Fibroblast of the aortic adventitia (primary cell): ENCODE measurements at regions not wholly inside any gene's neighbourhood (a gene's known extent, or its start where the extent isn't known, plus 50 kb on each side); places are given as distances from the start of the nearest gene placed in this dataset.

ENCODE experiments used
- DNase-seq: peaks from one replicate; pipeline ENCODE4 v3.0.0-alpha.2; 2010; ENCODE audit warnings: low read depth
- H3K4me3 ChIP-seq: 2 replicates; pipeline ENCODE4 v1.5.1; 2011; ENCODE audit warnings: low read depth, mild to moderate bottlenecking, control low read depth, low read length, moderate library complexity
- CTCF ChIP-seq: IDR thresholded peaks from 2 replicates; pipeline ENCODE4 v1.5.1; 2011; ENCODE audit warnings: mild to moderate bottlenecking, low read length, control low read depth, inconsistent platforms; ENCODE audit not compliant: insufficient read depth

GRCh38 chr1:149846593-149847466, 52.5 kb upstream of the BOLA1 start:
- no peak for TF ChIP-seq CTCF
- DNase-seq, result no peak
- no peak overlapping the region for H3K4me3 ChIP-seq

GRCh38 chr1:149848340-149849110, 50.8 kb upstream of the BOLA1 start:
- H3K4me3 ChIP-seq, result peak overlapping the region; percentile 76
- no peak for DNase-seq
- TF ChIP-seq CTCF, result no peak

DNA sequence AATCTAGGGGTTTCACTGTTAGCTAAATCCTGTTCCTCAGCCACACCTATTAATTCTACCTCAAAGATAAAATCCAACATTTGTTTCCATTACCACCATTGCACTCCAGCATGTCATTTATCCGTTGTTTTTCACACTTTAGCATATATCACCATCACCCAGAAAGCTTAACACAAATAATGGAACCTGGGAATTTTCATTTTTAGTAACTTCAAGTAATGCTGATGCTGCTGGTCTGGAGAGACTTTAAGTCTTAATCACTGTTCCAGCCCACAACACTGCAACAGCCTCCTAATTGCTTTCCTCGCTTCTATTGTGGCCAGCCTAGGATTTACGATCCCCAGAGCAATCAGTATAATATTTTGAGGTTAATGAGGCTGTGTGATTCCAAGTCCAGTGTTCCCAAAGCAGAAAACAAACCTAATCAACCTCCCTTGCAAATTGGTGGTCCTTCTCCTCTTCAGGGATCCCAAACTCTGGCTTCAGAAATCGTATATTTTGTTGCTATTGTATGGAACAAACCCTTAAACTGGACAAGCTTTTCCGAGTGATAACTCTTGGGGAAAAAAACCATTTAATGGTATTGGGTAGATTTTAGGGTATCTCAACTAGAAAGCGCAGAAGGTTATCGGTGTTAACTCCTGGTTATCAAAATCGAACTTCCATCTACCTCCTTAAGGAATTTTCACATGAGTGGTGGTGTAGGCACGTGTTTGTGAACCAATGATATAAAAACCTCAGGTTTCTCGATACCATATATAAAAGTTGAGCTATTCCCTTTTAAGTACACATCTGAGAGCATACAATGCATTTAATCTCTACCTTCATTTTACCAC, 50.0 kb upstream of the BOLA1 start:
- DNase-seq, result no peak
- TF ChIP-seq CTCF, result no peak

More for the DNA sequence above, 50.0 kb upstream of the BOLA1 start:
- H3K4me3 ChIP-seq, result peak overlapping the region; percentile 76
